ENCODE measurements at regions not wholly inside any gene's neighbourhood (a gene's known extent, or its start where the extent isn't known, plus 50 kb on each side); places are given as distances from the start of the nearest gene placed in this dataset.

DNA sequence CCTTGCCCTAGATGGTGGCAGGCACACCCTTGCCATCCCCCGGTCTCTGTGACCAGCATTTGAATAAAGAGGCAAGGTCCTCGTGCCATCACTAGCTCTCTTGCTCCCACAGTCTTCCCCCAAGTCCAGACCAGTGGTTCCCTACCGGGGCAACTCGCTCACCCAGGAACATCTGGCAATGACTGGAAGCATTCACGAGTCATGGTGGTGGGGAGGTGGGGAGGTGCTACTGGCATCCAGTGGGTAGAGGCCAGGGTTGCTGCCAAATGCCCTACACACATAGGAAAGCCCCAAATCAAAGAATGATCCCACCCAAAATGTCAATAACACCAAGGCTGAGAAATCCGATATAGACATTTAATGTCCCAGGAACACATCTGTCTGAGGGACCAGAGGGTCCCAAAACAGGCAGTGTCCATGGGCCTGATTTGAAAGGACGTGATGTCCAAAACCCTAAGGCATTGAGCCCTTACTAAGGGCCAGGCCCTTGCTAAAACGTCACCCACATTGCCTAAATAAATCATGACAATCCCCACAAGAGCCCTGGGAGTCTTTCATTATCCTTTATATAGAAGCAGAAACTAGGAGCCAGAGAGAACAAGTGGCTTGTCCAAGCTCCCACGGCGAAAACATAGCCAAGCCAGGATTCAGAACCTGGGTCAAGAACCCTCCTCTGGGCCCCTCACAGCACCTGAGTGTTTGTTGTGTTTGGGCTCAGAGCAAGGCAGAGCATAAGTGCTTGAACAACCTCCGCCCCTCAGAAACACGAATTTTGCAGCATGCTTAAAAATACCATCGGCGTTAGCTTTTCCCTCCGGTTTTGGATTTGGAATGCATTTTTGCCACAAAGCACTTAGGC, 119.3 kb upstream of the WWC1 start:
- Histone ChIP-seq H3K36me3 (ENCODE audit: low read length) (no peaks in the 10 kb centered on the region), H2AFZ (ENCODE audit: low read depth, low read length, severe bottlenecking) (no peak overlapping the region), H3K27ac (ENCODE audit: low read depth, low read length) (no peak overlapping the region), H3K4me3 (ENCODE audit: insufficient read depth, low read length, poor library complexity, severe bottlenecking) (no peak overlapping the region), H3K4me2 (ENCODE audit: low read depth, low read length, poor library complexity, severe bottlenecking) (no peak overlapping the region), H3K27me3 (ENCODE audit: low read length) (no peaks in the 10 kb centered on the region), H3K79me2 (ENCODE audit: insufficient read depth, low read length) (no peaks in the 10 kb centered on the region), H4K20me1 (ENCODE audit: low read depth, low read length) (no peaks in the 10 kb centered on the region), H3F3A (ENCODE audit: insufficient read depth) (no peaks in the 10 kb centered on the region), H3K9me3 (ENCODE audit: insufficient read depth, low read length) (no peaks in the 10 kb centered on the region), H3K9ac (ENCODE audit: low read length) (no peak overlapping the region), H3K9me2 (replicated peaks; ENCODE audit: insufficient read depth, low read length) (no peaks in the 10 kb centered on the region)
- no peak for TF ChIP-seq CTCF (IDR thresholded peaks at IDR 0.05; ENCODE audit: insufficient read depth, low read length, poor library complexity, severe bottlenecking)
- TF ChIP-seq EZH2phosphoT487 (conservative IDR thresholded peaks at IDR 0.05; ENCODE audit: low read length) = no peak

GRCh38 chr5:168172760-168173223, 118.7 kb upstream of the WWC1 start:
- no peak overlapping the region for H3K9ac ChIP-seq (ENCODE audit: low read length)
- no peak overlapping the region for H2AFZ ChIP-seq (ENCODE audit: low read depth, low read length, severe bottlenecking)
- H3K36me3 ChIP-seq (ENCODE audit: low read length) = no peaks in the 10 kb centered on the region
- no peak for TF ChIP-seq CTCF (IDR thresholded peaks at IDR 0.05; ENCODE audit: insufficient read depth, low read length, poor library complexity, severe bottlenecking)
- no peak for TF ChIP-seq EZH2phosphoT487 (conservative IDR thresholded peaks at IDR 0.05; ENCODE audit: low read length)
- H3K9me2 ChIP-seq (replicated peaks; ENCODE audit: insufficient read depth, low read length) = no peaks in the 10 kb centered on the region
- H3K27ac ChIP-seq (ENCODE audit: low read depth, low read length) = no peak overlapping the region
- H3K4me2 ChIP-seq (ENCODE audit: low read depth, low read length, poor library complexity, severe bottlenecking) = no peak overlapping the region
- no peaks in the 10 kb centered on the region for H3K9me3 ChIP-seq (ENCODE audit: insufficient read depth, low read length)
- H3K4me3 ChIP-seq (ENCODE audit: insufficient read depth, low read length, poor library complexity, severe bottlenecking) = no peak overlapping the region
- H3K27me3 ChIP-seq (ENCODE audit: low read length) = no peaks in the 10 kb centered on the region
- no peaks in the 10 kb centered on the region for H4K20me1 ChIP-seq (ENCODE audit: low read depth, low read length)
- no peaks in the 10 kb centered on the region for H3F3A ChIP-seq (ENCODE audit: insufficient read depth)
- H3K79me2 ChIP-seq (ENCODE audit: insufficient read depth, low read length) = no peaks in the 10 kb centered on the region

- Histone ChIP-seq H4K20me1 (ENCODE audit: low read depth, low read length) (no peaks in the 10 kb centered on the region), H3K79me2 (ENCODE audit: insufficient read depth, low read length) (no peaks in the 10 kb centered on the region), H3K9ac (ENCODE audit: low read length) (no peak overlapping the region), H3K4me2 (ENCODE audit: low read depth, low read length, poor library complexity, severe bottlenecking) (no peak overlapping the region), H2AFZ (ENCODE audit: low read depth, low read length, severe bottlenecking) (no peak overlapping the region), H3K36me3 (ENCODE audit: low read length) (no peaks in the 10 kb centered on the region), H3K9me3 (ENCODE audit: insufficient read depth, low read length) (no peaks in the 10 kb centered on the region), H3K27ac (ENCODE audit: low read depth, low read length) (no peak overlapping the region), H3K4me3 (ENCODE audit: insufficient read depth, low read length, poor library complexity, severe bottlenecking) (no peak overlapping the region), H3K9me2 (replicated peaks; ENCODE audit: insufficient read depth, low read length) (no peaks in the 10 kb centered on the region), H3K27me3 (ENCODE audit: low read length) (no peaks in the 10 kb centered on the region), H3F3A (ENCODE audit: insufficient read depth) (no peaks in the 10 kb centered on the region)
- no peak for TF ChIP-seq CTCF (IDR thresholded peaks at IDR 0.05; ENCODE audit: insufficient read depth, low read length, poor library complexity, severe bottlenecking)
- no peak for TF ChIP-seq EZH2phosphoT487 (conservative IDR thresholded peaks at IDR 0.05; ENCODE audit: low read length)
These were observed 117.1 kb upstream of the WWC1 start for GRCh38 chr5:168174376-168174775.

Data from SU-DHL-6 (cell line).